MV-4-11 (cell line): ENCODE measurements at regions not wholly inside any gene's neighbourhood (a gene's known extent, or its start where the extent isn't known, plus 50 kb on each side); places are given as distances from the start of the nearest gene placed in this dataset.
A peak's percentile ranks its signal among the peaks of the same experiment; 100 is the strongest.
"Not testable (repeated sequence)": the region's sequence is repeated elsewhere in the genome, so short reads cannot be mapped to it uniquely, and the experiment has no call there.

Experiments used
- DNase-seq: peaks from one replicate; lab custom pipeline; 2025; lab: John Stamatoyannopoulos, UW

DNA sequence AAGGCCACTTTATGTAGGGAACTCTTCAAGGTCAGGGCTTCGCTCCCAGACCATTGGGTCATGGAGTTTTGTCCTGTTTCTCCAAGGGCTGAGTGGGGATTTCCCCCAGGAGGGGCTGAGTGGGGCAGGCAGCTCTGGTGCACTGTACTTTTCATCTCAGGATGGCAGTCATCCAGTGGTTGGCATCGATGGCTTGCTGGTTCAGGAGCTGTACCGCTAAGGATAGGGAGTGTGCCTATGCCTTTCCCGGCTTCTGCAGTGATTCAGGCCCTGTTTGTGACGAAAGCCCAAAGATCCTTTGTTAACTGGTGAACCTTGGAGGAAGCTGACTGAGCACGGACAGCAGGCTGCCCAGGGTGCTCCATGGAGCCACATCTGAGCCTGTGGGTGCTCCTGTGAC, 100.1 kb upstream of the GADD45A start:
- no peak for DNase-seq

DNA sequence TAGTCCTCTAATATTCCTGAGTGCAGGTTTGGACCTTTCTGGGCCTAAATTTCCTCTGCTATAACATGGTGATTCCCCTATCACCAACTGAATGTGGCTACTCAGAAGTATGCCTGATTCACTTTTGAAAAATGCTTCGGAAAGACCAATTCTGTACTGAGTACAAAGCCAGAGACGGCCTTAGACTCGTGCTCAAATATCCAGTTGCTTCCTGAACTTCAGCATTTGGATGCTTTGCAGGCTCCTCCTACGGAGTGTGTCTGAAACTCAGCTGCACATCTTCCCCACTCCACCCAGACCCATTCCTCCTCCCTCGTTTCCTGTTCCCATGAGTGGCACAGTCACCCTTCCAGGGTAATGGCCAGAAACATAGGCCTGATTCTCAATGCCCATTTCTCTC, 98.4 kb upstream of the GADD45A start:
- no peak for DNase-seq

- no peak for DNase-seq
These were observed 96.7 kb upstream of the GADD45A start for GRCh38 chr1:67588178-67588855.

DNA sequence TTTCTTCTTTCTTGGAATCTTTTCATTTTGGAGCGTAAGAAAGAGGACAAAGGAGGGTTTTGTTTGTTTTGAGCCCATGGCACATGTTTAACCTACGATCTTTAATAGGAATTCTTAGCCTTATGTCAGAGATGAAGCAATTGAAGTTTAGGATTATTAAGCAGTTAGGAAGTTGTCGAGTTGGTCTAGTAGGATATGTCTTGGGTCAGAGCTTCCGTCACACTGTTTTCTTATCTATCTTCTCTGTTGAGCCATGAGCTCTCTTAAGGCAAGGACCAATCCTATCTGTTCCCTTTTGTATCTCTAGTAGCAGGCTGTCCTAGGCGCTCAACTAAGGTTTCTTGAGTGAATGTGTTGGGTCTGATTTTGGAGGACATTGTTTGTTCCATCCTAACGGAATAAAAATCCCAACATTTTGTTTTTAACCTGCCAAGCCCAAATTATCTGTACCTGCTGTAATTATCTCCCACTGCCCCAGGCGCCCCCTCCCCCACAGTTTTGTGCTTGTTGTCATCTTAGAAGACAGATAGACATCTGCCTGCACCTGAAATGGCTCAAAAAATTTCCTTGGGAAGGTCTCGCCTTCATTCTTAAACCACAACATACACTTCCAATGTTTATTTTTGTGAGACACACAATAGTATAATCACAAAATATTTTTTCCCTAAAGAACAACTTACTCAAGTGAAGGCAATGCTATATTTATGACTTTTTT, 95.3 kb upstream of the GADD45A start:
- no peak for DNase-seq

GRCh38 chr1:67590329-67590728, 94.7 kb upstream of the GADD45A start:
- peak; percentile 65 for DNase-seq

DNA sequence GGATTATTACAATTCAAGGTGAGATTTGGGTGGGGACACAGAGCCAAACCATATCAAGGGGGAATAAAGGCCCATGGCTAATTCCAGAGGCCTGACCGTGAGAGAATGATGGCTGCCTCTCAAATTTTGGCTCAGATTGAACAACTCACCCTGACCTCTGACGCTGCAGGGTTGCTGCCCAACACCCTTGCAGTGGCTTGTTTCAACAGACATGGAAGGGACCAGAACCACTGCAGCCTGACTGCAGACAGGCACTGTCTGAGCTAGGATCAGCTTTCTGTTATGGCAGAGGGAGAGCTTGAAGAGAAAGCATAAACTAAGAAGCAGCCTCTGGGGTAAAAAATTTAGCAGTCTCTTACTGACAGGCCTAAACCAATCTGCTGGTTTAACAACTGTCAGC, 90.2 kb upstream of the GADD45A start:
- DNase-seq, result no peak

GRCh38 chr1:67596674-67597073, 88.3 kb upstream of the GADD45A start:
- DNase-seq, result no peak

DNA sequence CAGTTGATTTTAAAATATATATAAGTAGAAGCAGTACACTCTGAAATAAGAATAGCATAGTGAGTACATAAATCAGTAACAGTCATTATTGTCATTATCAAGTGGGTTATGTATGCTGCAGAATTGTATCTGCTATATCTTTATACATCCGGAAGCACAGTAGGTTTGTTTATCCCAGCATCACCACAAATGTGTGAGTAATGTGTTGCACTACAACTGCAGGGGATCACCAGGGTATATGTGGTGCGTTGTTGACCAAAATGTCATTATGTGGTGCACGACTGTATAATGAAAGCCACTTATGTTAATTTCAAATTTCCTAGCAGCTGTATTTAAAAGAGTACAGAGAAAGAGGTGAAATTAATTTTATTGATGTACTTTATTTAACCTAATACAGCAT, 87.7 kb upstream of the GADD45A start:
- no peak for DNase-seq

- DNase-seq, result no peak
These were observed 85.9 kb upstream of the GADD45A start for GRCh38 chr1:67599085-67599484.

DNA sequence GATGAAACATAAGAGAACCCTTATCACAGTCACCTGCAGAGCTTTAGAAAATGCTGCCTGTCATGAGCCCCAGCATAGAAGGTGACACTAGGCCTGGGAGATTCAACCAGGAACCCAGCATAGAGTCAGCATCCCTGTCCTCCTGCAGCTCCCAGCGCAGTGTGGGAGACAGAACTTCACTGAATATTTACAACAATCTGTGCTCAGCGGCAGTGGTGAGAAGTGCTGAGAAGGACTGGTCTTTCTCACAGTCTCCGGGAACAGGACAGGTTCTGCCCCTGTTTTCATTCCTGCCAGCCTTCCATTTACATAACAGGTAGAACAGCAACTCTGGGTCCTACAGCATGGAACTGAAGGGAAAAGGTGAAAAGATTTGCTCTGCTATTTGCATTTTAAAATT, 83.5 kb upstream of the GADD45A start:
- DNase-seq, result no peak

DNA sequence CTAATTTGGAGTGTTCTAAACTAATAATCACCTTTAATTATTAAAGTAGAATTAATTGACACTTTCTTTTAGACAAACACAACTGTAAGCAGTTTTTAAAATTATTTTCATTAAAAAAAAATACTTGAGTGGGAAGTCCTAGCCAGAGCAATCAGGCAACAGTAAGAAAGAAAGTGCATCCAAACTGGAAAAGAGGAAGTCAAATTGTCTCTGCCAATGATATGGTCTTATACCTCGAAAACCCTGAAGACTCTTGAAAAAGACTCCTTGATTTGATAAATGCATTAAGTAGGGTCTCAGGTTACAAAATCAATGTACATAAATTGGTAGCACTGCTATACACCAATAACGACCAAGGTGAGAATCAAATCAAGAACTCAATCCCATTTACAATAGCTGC, 83.0 kb upstream of the GADD45A start:
- DNase-seq, result peak; percentile 66

- DNase-seq, result no peak
These were observed 80.2 kb upstream of the GADD45A start for GRCh38 chr1:67604778-67605177.

DNA sequence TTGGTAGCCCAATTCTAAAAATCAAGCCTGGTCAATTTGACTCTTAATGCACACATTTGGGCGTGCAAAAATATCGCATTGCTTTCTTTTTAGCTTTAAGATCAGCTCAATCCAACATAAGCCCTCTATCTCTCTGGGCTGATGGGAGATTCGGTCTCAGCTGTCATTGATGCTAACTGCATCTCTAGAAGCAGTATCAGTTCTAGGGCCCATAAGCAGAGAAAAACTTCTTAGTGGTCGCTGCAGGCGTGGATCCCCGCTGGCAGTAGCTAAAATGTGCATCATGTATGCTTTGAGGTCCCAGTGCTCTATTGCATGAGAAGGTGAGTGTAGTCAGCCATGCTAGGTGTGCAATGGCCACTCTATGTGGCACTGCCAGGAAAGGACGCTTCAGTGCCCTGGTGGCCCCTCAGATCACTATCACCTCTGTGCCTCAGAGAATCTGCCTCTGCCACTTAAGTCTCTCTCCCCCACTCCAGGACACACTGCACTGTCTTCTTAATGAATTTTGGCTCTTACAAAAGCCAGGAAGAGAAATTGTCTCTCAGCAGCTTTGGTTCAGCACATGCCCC, 79.7 kb upstream of the GADD45A start:
- DNase-seq, result no peak

DNA sequence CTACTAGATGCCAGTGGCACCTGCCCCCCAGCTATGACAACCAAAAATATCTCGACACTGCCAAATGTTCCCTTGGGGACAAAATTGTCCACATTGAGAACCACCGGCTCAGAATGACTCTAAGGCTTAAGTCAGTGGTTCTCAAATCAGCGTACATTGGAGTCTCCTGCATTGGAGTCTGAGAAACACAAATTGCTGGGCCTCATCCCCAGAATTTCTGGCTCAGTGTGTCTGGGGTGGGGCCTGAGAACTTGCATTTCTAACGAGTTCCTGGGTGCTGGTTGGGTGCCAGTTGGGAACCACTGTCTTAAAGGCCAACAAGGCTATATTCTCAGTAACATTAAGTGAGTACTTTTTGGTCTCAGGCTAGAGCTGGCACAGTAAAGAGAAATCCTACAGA, 77.7 kb upstream of the GADD45A start:
- DNase-seq, result no peak

DNA sequence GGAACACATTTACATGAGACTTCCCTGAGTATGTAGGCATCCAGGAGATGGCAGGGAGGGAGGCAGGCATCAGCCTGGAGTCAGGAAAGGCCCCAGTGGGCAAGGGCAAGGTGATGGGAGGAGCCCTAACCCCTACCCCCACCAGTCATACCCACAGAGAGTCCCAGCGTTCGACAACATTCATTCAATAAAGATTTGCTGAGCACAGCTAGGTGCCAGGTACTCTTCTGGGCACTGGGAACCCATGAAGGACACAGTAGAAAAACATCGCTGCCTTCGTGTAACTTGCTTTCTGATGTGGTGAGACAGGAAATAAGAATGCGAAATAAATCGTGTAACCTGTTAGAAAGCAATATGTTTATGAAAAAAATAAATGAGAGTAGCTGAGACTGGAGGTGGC, 77.3 kb upstream of the GADD45A start:
- DNase-seq, result no peak

DNA sequence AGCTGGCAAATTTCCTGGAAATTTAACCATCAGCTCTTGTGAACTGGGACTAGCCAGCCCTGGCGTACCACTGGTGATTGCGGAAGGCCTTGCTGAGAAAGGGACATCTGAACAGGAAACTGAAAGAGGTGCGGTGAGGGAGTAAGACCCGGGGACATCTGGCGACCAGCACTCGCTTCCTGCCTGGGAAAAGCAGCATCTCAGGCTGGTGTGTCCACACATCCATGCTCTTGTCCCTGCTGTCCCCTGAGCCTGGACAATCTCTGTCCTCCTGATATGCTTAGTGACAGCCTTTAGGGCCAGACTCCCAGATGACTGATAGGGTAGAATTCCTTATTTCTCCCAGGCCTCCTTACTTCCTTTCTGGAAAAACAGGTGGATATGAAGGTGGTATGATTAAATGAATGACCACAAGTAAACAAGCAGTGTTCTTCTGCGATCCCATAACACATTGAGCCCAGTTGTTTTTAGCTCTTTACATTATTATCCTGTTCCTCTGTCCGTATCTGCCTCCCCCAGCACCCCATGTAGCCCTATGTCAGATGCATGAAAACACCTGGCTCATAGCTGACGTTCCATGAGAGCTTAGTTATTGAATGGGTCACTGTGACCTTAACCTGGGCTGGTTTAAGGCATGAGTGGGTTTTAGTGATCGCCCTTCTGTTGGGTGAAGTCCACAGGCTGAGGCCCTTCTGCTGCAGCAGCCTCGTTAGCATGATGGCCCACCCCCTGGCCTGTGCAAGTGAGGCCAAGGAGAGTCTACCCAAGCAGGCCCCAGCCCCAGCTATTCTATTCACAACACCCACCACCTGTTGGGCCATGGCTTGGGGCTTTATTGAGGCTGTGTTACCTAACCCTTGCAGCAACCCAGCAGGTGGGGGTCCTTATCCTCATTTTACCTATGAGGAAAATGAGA, 76.1 kb upstream of the GADD45A start:
- peak; percentile 62 for DNase-seq

GRCh38 chr1:67609577-67610341, 75.2 kb upstream of the GADD45A start:
- no peak for DNase-seq

DNA sequence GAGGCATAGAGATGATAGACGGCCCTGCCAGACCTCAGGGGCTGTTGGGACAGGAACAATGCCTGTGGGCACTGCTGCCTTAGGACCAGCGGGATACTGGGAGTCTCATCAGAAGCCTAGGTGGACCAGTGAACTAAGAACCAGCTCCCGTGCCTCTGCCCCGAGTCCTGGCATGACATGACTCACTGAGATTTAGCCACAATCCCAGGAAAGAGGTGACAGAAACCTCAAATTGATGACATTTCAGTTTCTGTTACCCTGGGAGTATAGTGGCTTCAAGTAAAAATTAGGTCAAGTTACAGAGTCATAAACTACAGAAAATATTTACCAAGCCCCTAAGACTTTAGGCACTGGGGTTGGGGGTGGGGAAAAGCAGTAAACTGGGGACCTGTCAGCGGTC, 74.6 kb upstream of the GADD45A start:
- DNase-seq, result peak; percentile 17

DNA sequence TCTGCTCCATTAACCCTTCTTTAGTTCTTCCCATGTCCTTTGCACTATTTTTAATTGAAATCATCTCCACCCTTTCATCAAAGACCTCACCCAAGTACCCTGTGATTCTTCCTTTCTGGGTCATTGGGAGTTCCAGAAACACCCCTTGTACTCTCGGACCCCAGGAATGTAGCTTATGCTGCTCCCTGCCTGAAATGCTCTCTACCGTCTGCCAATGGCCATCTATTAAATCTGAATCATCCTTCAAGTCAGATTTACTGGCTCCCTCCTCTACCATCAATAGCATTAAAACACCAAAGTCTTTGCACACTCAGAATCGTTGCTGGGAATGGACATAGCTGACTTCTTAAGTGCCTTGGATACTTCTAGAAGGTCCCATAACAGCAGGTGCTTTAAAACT, 73.2 kb upstream of the GADD45A start:
- DNase-seq, result no peak

DNA sequence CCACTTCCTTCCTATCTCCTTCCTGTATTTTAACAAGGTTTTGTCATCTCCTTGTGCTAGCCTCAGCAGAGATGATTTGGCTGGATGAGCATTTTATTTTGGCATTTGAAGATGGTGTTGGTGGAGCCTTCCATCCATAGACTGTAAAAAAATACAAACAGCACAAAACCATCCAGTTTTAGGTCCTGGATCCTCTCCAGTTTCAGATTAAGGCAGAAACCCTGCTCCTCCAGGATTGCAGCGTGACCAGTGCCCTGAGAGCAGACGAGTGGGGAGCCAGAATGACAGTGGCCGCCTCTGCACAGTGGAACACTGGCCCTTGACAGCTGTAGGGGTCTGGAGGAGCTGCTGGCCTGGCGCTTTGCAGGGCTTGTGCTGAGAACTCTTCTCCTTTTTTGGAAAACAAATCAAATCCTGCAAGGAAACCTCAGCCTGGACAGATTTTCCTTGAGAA, 72.2 kb upstream of the GADD45A start:
- no peak for DNase-seq

DNA sequence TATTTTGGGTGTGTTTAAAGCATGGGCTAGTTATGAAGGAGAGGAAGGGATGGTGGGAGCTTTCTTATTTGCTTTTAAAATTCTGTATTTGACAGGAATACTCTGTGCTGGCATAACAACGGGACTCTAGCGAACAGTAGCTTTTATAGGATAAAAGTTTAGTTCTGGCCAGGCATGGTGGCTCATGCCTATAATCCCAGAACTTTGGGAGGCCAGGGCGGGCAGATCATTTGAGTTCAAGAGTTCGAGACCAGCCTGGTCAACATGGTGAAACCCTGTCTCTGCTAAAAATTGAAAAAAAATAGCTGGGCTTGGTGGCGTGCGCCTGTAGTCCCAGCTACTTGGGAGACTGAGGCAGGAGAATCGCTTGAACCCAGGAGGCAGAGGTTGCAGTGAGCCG, 71.5 kb upstream of the GADD45A start:
- not testable (repeated sequence) for DNase-seq

GRCh38 chr1:67614511-67614934, 70.5 kb upstream of the GADD45A start:
- peak; percentile 48 for DNase-seq
